HG02623 (cell line): ENCODE measurements at regions not wholly inside any gene's neighbourhood (a gene's known extent, or its start where the extent isn't known, plus 50 kb on each side); places are given as distances from the start of the nearest gene placed in this dataset.
"Not testable (repeated sequence)": the region's sequence is repeated elsewhere in the genome, so short reads cannot be mapped to it uniquely, and the experiment has no call there.

Experiments used
- ATAC-seq: cut with Tn5 transposase; IDR thresholded peaks from one replicate; pipeline ENCODE4 v1.9.1; 2021; ENCODE audit warnings: moderate library complexity; ENCODE audit not compliant: unreplicated experiment

DNA sequence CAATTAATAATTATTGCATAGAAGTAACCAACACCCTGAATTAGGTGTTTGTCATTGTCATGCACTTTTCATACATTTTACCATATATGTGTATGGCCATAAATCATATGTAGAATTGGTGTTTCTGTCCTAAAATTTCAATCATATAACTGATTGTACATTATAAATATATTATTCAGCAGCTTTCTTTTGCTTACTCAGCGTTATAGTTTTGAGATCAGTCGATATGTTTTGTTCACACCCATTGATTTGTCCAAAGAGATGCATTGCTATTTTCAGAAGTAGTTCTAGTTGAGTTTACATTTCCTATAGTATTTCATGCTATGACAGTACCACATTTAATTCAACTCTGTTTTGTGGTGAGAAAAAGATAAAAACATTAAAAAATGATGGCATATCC is 50.5 kb upstream of the PARP4 start:
- ATAC-seq: no peak

DNA sequence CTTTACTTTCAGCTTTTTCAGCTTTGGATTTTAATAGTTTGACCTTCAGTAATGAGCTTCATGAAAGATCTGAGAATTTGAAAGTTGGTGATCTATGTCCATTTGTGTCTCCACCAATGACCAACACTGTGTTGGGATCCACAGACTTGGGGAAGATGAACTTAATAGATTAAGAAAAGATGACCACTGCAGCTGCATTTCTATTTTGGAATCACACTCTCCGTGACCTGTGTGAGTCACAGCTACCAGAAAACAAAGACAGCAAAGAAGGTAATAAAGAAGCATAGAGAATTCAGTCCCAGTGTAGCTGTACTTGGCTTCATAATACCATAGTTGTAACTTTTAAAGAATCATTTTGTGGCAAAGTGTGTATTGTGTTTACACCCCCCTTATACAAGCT is 51.4 kb upstream of the PARP4 start:
- not testable (repeated sequence) for ATAC-seq

DNA sequence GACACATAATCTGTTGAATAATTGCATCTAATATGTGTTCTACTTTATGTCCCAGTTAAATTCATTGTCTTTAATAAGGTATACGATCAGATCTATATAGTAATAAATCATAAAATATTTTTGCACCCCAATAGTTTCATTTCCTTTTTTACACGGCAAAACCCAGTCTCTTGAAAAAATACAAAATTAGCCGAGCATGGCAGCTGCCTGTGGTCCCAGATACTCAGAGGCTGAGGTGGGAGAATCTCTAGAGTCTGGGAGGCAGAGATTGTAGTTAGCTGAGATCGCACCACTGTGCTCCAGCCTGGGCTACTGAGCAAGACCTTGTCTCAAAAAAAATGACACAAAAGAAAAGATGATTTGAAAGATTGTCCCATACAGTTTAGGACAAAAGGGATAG is 52.3 kb upstream of the PARP4 start:
- ATAC-seq: no peak

DNA sequence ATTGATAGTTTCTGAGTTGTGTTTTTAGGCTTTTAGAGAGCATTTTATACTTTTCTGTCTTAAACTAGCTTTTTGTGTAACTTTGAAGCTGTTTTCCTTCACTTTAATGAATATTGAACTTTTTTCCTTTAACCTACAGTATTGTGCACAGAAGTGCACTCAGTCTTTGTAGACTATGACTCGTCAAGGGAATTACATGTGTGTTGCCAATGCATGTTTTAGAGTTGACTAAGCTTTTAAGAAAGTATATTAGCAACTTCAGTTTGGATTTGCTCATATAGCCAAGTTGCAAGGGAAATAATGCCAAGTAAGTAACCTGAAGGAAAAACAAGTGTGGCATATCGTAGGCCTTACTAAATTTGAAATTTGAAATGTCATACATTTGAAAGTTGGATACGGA is 55.0 kb upstream of the PARP4 start:
- ATAC-seq: not testable (repeated sequence)

DNA sequence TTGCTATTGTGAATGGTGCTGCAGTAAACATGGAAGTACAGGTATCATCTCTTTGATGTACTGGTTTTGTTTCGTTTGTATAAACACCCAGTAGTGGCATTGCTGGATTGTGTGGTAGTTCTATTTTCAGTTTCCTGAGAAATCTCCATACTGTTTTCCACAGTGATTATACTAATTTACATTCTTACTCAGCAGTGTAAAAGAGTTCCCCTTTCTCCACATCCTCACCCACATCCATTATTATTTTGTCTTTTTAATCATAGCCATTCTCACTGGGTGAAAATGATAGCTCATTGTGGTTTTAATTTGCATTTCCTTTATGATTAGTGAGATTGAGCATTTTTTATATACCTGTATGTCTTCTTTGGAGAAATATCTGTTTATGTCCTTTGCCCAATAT is 62.3 kb upstream of the PARP4 start:
- no peak for ATAC-seq

DNA sequence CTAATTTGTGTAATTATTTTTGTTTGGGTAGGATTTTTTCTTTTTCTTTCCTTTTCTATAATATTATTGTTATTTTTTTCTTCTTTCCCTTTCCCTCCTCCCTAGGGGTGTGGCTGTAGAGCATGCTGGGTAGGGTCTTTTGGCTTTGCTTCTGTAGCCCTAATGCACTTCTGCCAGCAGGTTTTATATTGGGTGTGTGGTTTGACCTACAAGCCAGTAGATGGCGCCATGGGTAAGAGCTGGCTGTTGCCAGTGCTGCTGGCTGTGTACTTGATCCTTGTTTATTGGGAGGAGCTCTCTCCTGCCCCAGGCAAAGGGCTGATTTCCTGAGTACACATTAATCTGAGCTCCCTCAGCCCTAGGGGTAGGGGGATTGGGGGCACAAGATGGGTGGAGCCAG is 67.7 kb upstream of the PARP4 start:
- ATAC-seq: not testable (repeated sequence)

DNA sequence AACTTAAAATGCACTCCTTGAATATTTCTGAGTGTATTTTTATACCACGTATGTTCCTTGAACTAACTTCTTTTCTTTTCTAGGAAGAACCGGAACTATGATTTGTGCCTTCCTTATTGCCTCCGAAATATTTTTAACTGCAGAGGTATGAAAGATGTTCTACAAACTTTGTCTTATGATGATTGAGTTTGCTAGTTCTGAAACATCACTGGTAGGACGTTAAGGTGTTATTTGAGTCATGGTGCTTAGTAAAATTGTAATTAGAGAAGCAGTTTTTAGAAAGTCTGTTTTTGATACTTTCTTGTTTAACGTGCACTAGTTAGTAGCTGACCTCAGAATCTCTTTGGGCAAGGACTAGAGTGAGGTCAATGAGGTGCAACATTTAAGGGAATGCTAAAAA is 69.0 kb upstream of the PARP4 start:
- not testable (repeated sequence) for ATAC-seq

DNA sequence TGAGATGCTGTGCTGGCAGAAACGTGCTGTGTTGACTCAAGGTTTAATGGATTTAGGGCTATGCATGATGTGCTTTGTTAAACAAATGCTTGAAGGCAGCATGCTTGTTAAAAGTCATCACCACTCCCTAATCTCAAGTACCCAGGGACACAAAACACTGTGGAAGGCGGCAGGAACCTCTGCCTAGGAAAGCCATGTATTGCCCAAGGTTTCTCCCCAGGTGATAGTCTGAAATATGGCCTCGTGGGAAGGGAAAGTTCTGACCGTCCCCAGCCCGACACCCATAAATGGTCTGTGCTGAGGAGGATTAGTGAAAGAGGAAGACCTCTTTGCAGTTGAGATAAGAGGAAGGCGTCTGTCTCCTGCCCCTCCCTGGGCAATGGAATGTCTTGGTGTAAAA is 79.1 kb upstream of the PARP4 start:
- not testable (repeated sequence) for ATAC-seq

DNA sequence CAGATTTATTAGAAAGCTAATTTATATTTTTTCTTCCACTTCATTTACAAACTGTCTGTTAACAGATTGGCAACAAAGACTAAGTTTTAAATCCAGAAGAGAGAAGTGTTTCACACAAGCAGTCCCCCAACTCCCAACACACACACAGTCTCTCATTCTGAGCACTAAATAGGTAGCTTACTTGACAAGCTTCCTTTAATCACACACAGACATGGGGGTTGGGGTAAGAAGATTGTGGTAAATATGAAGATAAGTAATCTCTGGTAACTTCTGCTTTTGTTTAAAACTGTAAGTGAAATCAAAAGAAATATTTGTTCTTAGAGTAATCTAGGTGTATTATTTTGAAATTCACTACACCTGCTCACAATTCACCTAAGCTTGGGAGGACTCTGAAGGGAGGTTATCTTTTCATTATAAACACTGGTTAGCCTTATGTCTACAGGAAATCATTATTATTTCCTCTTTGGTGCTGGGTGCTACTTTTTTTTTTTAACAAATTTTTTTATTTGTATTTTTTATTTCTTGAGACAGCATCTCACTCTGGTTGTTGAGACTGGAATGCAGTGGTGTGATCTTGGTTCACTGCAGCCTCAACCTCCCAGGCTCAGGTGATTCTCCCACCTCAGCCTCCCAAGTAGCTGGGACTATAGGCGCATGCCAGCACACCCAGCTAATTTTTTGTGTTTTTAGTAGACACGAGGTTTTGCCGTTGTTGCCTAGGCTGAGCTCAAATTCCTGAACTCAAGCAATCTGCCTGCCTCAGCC is 82.1 kb upstream of the ATP12A start:
- ATAC-seq: not testable (repeated sequence)

DNA sequence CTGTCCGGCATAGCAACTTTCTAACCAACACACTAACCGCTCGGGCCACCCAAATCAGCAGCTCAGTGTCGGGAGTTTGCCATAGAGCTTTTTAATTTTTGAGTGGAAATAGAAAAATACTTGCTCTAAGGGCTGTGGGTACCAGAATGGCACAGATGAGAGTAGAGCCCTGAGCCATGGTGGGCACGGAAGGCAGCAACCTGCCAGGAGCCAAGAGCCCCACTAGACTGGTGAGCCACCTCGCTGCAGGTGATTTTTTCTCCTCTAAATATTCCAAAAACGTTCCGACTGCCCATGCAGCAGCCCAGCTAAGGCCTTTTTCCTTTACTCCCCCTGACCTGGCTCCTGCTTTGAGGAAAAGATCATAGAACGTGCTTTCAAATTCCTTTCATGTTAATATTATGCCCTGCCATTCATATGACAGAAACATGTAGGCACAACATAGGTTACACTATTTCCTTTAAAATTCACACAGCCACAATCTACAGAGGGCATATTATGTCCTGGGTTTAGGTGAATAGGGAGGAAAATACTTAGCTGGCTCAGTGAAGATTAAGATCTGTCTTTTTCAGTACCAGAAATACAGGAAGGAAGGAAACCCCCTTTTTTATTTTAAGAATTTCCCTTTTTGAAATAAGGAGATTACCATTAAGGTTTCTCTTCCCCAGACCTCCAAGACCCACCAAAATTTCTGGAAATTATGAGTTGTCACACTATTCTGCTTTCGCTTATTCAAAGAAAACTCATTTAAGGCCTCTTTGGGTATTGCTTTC is 81.0 kb upstream of the ATP12A start:
- ATAC-seq: not testable (repeated sequence)

DNA sequence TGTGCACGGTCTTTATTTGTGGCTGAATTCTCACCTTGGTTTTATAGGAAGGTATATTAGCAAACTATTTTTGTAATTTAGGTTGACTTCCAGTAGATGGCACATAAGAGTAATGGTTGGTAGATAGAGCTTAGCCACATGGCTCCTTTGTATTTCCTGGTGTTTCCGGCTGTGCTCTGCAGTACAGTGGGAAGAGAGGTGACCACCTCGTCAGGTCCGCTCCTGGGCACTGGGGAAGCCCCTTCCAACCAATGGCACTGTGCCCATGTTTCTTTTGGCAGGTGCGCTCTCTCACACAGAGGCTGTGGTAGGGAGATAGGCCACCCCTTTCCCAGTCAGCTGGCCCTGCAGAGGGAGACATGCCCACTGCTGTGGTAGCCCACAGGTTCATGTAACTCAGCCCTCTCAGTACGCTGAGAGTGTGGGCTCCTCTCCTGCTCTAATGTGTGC is 74.3 kb upstream of the ATP12A start:
- no peak for ATAC-seq

DNA sequence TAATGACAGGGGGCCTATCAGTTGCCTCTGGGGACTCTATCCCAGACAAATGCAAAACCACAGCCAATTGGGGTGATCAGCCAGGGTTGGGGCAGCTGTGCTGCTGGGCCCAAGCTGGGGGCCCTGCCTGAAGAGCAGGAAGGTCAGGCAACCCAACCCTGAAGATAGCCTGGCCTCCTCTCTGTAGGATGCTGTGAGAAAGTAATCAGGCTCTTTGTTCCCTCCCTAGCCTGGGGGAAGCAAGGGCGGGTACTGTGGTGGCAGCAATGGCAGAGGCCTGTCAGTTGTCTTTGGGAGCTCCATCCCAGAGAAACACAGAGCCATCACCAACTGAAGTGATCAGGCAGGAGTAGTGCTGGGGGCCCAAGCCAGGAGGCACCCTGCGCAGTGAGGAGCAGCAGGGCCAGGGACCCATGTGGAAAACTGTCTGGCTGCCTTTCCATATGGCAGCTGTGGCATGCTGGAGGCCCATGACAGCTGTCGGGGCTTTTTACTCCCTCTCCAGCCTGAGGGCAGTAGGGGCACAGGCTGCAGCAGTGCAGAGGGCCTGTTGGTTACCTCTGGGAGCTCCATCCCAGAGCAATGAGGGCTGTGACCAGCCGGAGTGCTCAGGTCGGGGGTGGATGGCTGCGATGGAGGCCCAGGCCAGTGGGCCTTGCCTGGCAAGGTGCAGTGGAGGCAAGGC is 73.6 kb upstream of the ATP12A start:
- no peak for ATAC-seq

DNA sequence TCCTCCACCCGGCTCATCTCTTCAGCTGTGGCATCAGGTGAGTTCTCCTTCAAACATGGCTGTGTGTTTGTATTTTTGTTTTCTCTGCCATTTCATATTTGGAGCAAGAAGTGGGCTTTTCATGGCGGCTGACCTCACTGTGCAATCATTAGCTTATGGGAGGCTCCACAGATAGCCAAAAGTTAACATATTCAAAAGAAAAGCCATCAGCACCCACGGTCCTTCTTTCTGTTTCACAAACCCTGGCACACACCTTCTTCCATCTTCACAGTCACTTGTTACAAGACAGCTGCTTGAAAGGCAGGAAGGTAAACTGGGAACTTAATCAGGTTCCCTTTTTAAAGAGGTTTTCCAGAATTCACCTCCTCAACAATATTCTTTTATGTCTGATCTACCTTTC is 69.3 kb upstream of the ATP12A start:
- ATAC-seq: no peak

DNA sequence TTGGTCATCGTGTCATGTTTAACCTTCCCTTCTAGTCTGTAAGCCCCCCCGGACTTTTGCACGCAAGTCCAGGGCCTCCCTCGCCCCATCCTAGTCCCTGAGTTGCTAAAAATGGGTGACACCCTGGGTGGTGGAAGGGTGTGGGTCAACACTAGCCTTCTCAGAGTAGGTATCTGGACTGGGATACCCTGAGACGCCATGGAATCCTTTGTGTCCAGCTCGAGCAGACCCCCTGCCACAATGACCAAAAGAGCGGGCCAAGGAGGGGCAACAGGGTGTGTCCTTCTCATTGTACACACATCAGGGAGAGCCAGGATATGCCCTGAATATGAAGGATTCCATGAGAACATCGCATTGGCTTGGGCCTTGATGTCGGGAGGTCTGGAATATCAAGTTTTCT is 67.5 kb upstream of the ATP12A start:
- no peak for ATAC-seq

DNA sequence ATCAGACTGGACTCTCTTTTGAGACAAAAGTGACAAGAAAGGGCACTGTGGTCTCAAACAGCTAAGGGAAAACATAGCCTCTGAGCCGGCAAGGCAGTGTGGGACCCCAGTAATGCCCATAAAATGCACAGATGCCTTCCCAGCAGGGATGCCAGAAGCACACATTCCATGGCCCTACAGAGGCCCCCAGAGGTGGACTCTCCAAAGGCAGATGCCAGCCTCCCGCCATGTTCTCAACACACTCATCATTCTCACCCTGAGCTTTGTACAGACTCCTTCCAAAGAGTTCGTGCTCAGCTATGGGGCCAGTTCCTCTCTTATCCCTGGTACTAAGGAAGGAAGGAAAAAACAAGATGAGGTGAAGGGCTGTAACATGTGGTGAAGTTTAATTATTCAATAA is 67.1 kb upstream of the ATP12A start:
- ATAC-seq: no peak

DNA sequence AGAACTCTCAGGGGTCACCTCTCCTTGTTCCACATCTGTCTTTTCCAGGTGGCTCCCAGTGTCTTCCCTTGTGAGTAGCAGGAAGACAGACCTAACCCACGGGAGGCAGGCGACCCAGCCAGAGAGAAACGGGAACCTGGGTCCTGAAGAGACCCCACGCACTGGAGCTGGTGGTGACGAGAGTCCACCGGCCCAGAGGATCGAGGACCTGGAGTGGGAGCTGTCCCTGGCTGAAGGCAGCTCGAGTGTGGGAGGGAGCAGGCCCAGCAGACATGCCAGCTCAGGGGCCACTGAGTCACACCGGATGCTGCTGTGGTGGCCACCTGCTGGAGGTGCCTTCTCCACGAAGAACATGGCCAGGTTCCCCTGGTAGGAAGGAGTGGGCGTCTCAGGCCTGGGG is 66.5 kb upstream of the ATP12A start:
- ATAC-seq: no peak

DNA sequence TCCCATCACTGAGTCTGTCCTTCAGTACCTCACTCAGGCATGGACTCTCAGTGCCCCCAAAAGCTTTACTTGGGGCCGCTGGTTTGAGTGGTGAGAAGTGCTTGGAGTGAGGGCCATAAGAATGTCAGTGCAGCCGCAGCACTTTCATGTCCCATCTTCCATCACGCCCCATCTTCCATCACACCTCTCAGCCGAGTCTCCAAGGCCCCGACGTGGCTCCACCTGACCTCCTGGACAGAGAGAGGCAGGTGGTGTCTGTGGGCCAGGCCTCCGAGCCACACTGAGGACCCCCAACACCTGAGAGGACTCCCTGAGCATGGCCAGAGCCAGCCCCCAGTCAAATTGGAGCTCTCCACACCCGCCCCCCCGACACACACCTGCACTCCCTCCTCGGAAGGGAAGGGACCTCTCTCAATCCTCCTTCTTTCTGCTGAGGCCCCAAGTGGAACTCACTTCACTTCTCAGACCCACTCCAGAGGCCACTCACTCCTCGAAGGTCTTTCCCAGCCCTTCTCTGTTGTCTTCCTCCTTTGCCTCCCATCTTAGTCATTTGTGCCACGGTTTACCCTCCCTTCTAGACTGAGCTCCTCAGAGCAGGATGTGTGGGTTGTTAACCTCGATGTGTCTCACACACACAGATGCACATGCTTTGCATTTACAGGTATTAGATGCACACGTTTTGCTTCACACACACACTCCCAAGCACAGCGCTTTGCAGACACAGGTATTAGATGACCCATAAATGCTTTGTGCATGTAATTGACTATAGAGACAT is 65.7 kb upstream of the ATP12A start:
- no peak for ATAC-seq

DNA sequence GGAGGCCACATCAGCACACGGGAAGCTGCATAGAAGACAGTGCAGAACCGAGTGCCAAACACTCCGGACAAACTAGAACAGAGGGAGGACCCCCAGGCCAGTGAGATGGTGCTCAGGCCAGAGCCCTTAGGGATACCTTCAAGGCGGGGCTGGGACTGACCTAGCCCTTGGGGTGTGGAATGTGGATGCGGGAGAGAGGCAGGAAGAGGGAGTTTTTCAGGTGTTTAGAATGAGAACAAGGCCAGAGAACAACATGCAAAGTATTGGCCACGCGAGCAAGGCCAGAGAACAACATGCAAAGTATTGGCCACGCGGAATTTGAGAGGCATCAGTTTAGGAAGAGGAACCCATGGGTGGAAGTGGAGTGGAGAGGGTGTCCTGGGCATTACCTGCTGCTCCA is 65.1 kb upstream of the ATP12A start:
- no peak for ATAC-seq

DNA sequence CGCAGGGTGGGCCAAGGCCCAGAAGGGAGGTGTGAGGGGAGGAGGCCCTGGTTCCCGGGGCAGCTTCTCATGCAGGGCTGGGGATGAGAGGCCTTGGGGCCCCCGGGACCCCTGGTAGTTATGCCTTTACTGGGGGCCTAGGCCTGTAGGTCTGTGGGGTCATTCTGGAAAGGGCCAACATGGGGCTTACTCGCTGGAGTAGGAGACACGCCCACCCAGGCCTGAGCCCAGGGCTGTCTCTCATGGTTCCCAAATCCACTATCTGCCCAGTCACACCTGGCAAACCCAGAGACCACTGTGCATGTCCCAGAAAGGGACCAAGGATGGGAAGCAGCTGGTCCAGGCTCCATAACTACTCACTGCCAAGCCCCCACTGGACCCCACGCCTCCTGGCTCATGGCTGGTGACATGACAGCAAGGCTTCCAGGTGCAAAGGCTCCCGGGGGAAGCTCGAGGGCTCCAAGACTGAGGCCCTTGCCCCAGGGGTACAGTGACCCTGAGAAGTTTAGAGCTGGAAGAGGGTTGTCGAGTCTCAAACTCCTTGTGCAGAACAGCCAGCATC is 64.2 kb upstream of the ATP12A start:
- ATAC-seq: no peak

DNA sequence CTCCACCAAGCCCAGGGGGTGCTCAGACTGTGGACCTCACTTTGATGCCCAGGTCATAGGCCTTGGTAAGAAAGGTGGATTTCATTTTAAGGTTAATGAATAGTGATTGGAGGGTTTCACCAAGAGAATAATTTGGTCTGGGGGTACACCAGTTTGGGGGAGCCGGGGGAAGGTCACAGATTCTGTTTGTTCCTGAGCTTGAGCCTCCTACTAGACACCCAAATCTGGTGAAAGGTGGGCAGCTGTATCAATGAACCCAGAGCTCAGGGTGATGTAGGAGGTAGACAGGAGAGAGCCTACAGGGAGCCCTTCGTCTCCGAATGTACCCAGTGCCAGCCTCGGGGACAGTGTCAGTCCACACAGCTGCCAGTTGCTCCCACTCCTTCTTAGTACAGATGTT is 63.7 kb upstream of the ATP12A start:
- no peak for ATAC-seq
